Bronchial epithelial cell (primary cell): ENCODE measurements at regions not wholly inside any gene's neighbourhood (a gene's known extent, or its start where the extent isn't known, plus 50 kb on each side); places are given as distances from the start of the nearest gene placed in this dataset.

Experiments
- DNase-seq: peaks from one replicate; pipeline ENCODE4 v3.0.0-alpha.2; 2010; ENCODE audit warnings: low read depth
- FAIRE-seq: peaks from 2 replicates; lab custom pipeline; 2011; peaks lifted over from hg19 to GRCh38; lab: Jason Lieb, UNC
- H3K27me3 ChIP-seq: 2 replicates; pipeline ENCODE4 v1.5.1; 2011; ENCODE audit warnings: low read length; ENCODE audit not compliant: control insufficient read depth, insufficient read depth
- H3K36me3 ChIP-seq: 2 replicates; pipeline ENCODE4 v1.5.1; 2011; ENCODE audit warnings: low read length; ENCODE audit not compliant: control insufficient read depth, insufficient read depth
- H3K4me3 ChIP-seq: 2 replicates; pipeline ENCODE4 v1.5.1; 2011; ENCODE audit warnings: mild to moderate bottlenecking, low read depth, low read length, control low read depth
- CTCF ChIP-seq: IDR thresholded peaks from 2 replicates; pipeline ENCODE4 v1.5.1; 2011; ENCODE audit warnings: mild to moderate bottlenecking, moderate library complexity, low read length, control low read depth, inconsistent platforms; ENCODE audit not compliant: insufficient read depth, severe bottlenecking

GRCh38 chr3:4043867-4044575 lies 244.8 kb downstream of the LRRN1 start:
- Histone ChIP-seq H3K36me3 (no peaks in the 10 kb centered on the region), H3K27me3 (no peaks in the 10 kb centered on the region), H3K4me3 (no peak overlapping the region)
- no peak for FAIRE-seq
- peak; percentile 42 for DNase-seq
- TF ChIP-seq CTCF, result no peak

GRCh38 chr3:4044619-4045018 lies 245.4 kb downstream of the LRRN1 start:
- FAIRE-seq (no peak), DNase-seq (no peak)
- no peak for TF ChIP-seq CTCF
- no peaks in the 10 kb centered on the region for H3K27me3 ChIP-seq
- no peaks in the 10 kb centered on the region for H3K36me3 ChIP-seq
- no peak overlapping the region for H3K4me3 ChIP-seq

- Histone ChIP-seq H3K27me3 (no peaks in the 10 kb centered on the region), H3K4me3 (no peak overlapping the region), H3K36me3 (no peaks in the 10 kb centered on the region)
- no peak for FAIRE-seq
- peak; percentile 7 for DNase-seq
- no peak for TF ChIP-seq CTCF
Observed at GRCh38 chr3:4045756-4046155, 246.5 kb downstream of the LRRN1 start.

- no peak overlapping the region for H3K4me3 ChIP-seq
- TF ChIP-seq CTCF, result no peak
- H3K27me3 ChIP-seq, result no peaks in the 10 kb centered on the region
- no peaks in the 10 kb centered on the region for H3K36me3 ChIP-seq
- DNase-seq, result no peak
- no peak for FAIRE-seq
Observed at GRCh38 chr3:4047366-4047765, 248.1 kb downstream of the LRRN1 start.

- no peaks in the 10 kb centered on the region for H3K36me3 ChIP-seq
- FAIRE-seq (no peak), DNase-seq (no peak)
- no peaks in the 10 kb centered on the region for H3K27me3 ChIP-seq
- H3K4me3 ChIP-seq, result no peak overlapping the region
- no peak for TF ChIP-seq CTCF
Observed at GRCh38 chr3:4052706-4053105, 250.5 kb upstream of the SETMAR start.

GRCh38 chr3:4053975-4054374 lies 249.2 kb upstream of the SETMAR start:
- Histone ChIP-seq H3K36me3 (no peaks in the 10 kb centered on the region), H3K27me3 (no peaks in the 10 kb centered on the region), H3K4me3 (no peak overlapping the region)
- no peak for TF ChIP-seq CTCF
- FAIRE-seq (no peak), DNase-seq (no peak)
